ENCODE measurements at regions not wholly inside any gene's neighbourhood (a gene's known extent, or its start where the extent isn't known, plus 50 kb on each side); places are given as distances from the start of the nearest gene placed in this dataset.

GRCh38 chr16:86248310-86248905 is 261.9 kb upstream of the FOXF1 start:
- no peak for DNase-seq (ENCODE audit: low spot score)
- in situ Hi-C loops (cut with MboI; ENCODE audit: low pct_unique_long_range_greater_than_20kb, low sequenced_read_pairs, unreplicated experiment) = no loop called here

GRCh38 chr16:86249631-86250030 is 260.7 kb upstream of the FOXF1 start:
- in situ Hi-C loops (cut with MboI; ENCODE audit: low pct_unique_long_range_greater_than_20kb, low sequenced_read_pairs, unreplicated experiment) = no loop called here
- TF ChIP-seq CTCF (IDR thresholded peaks at IDR 0.05; ENCODE audit: extremely low read depth, insufficient read depth, missing control alignments) = no peak
- no peak for DNase-seq (ENCODE audit: low spot score)

More at GRCh38 chr16:86248310-86248905, 261.9 kb upstream of the FOXF1 start:
- TF ChIP-seq CTCF (IDR thresholded peaks at IDR 0.05; ENCODE audit: extremely low read depth, insufficient read depth, missing control alignments) = no peak

GRCh38 chr16:86251682-86252081 is 258.6 kb upstream of the FOXF1 start:
- in situ Hi-C loops (cut with MboI; ENCODE audit: low pct_unique_long_range_greater_than_20kb, low sequenced_read_pairs, unreplicated experiment) = no loop called here
- TF ChIP-seq CTCF (IDR thresholded peaks at IDR 0.05; ENCODE audit: extremely low read depth, insufficient read depth, missing control alignments) = no peak
- DNase-seq (ENCODE audit: low spot score) = no peak

GRCh38 chr16:86252596-86252995 is 257.7 kb upstream of the FOXF1 start:
- DNase-seq (ENCODE audit: low spot score) = no peak
- TF ChIP-seq CTCF (IDR thresholded peaks at IDR 0.05; ENCODE audit: extremely low read depth, insufficient read depth, missing control alignments) = peak; percentile 37
- in situ Hi-C loops (cut with MboI; ENCODE audit: low pct_unique_long_range_greater_than_20kb, low sequenced_read_pairs, unreplicated experiment) = no loop called here

- TF ChIP-seq CTCF (IDR thresholded peaks at IDR 0.05; ENCODE audit: extremely low read depth, insufficient read depth, missing control alignments) = no peak
- in situ Hi-C loops (cut with MboI; ENCODE audit: low pct_unique_long_range_greater_than_20kb, low sequenced_read_pairs, unreplicated experiment) = no loop called here
- DNase-seq (ENCODE audit: low spot score) = no peak
Measured at GRCh38 chr16:86255966-86256365, 254.4 kb upstream of the FOXF1 start.

GRCh38 chr16:86256995-86257394 is 253.3 kb upstream of the FOXF1 start:
- TF ChIP-seq CTCF (IDR thresholded peaks at IDR 0.05; ENCODE audit: extremely low read depth, insufficient read depth, missing control alignments) = no peak
- DNase-seq (ENCODE audit: low spot score) = no peak
- in situ Hi-C loops (cut with MboI; ENCODE audit: low pct_unique_long_range_greater_than_20kb, low sequenced_read_pairs, unreplicated experiment) = no loop called here

Data from GM13977 (cell line).